SJSA1 (cell line): ENCODE measurements at regions not wholly inside any gene's neighbourhood (a gene's known extent, or its start where the extent isn't known, plus 50 kb on each side); places are given as distances from the start of the nearest gene placed in this dataset.
"Not testable (repeated sequence)": the region's sequence is repeated elsewhere in the genome, so short reads cannot be mapped to it uniquely, and the experiment has no call there.

Source experiments
- DNase-seq, 2 experiments: peaks; one replicate each; pipeline ENCODE4 v3.0.0-alpha.2; 2015 to 2020; ENCODE audit warnings: low spot score in 2 of 2, low read depth in 1 of 2
- H3K27ac ChIP-seq: fragments of 250-450 bp; sonication (Bioruptor Pico); 2 replicates; pipeline ENCODE4 v1.5.1; 2020; ENCODE audit warnings: mild to moderate bottlenecking, moderate library complexity
- H3K27me3 ChIP-seq: fragments of 250-450 bp; sonication (Bioruptor Pico); replicated peaks from 2 replicates; pipeline ENCODE4 v1.5.1; 2020; ENCODE audit warnings: mild to moderate bottlenecking, moderate library complexity
- H3K36me3 ChIP-seq: fragments of 250-450 bp; sonication (Bioruptor Pico); 2 replicates; pipeline ENCODE4 v1.5.1; 2020; ENCODE audit warnings: mild to moderate bottlenecking
- H3K4me1 ChIP-seq: fragments of 250-450 bp; sonication (Bioruptor Pico); replicated peaks from 2 replicates; pipeline ENCODE4 v1.6.1; 2021; ENCODE audit warnings: mild to moderate bottlenecking
- H3K4me3 ChIP-seq: fragments of 250-450 bp; sonication (Bioruptor Pico); 2 replicates; pipeline ENCODE4 v1.5.1; 2020; ENCODE audit warnings: mild to moderate bottlenecking
- H3K9me3 ChIP-seq: fragments of 250-450 bp; sonication (Bioruptor Pico); replicated peaks from 2 replicates; pipeline ENCODE4 v1.5.1; 2020; ENCODE audit warnings: mild to moderate bottlenecking

GRCh38 chr18:76055025-76055424, 440.0 kb downstream of the ZNF516 start:
- Histone ChIP-seq H3K9me3 (no peaks in the 10 kb centered on the region), H3K27ac (no peak overlapping the region), H3K36me3 (no peaks in the 10 kb centered on the region), H3K4me1 (no peaks in the 10 kb centered on the region), H3K27me3 (no peaks in the 10 kb centered on the region), H3K4me3 (no peak overlapping the region)
- no peak for DNase-seq

GRCh38 chr18:76054156-76054555, 440.9 kb downstream of the ZNF516 start:
- Histone ChIP-seq H3K27me3 (no peaks in the 10 kb centered on the region), H3K4me1 (no peaks in the 10 kb centered on the region), H3K9me3 (no peaks in the 10 kb centered on the region), H3K36me3 (no peaks in the 10 kb centered on the region), H3K27ac (no peak overlapping the region), H3K4me3 (no peak overlapping the region)
- DNase-seq, result no peak

GRCh38 chr18:76053551-76053950, 441.5 kb downstream of the ZNF516 start:
- Histone ChIP-seq H3K27ac (no peak overlapping the region), H3K4me1 (no peaks in the 10 kb centered on the region), H3K27me3 (no peaks in the 10 kb centered on the region), H3K4me3 (no peak overlapping the region), H3K36me3 (no peaks in the 10 kb centered on the region), H3K9me3 (no peaks in the 10 kb centered on the region)
- DNase-seq, result no peak

- DNase-seq, result no peak
- Histone ChIP-seq H3K27ac (no peak overlapping the region), H3K4me1 (no peaks in the 10 kb centered on the region), H3K9me3 (no peaks in the 10 kb centered on the region), H3K27me3 (no peaks in the 10 kb centered on the region), H3K4me3 (no peak overlapping the region), H3K36me3 (no peaks in the 10 kb centered on the region)
Measured at GRCh38 chr18:76052227-76052595, 442.8 kb downstream of the ZNF516 start.

GRCh38 chr18:76051396-76052226, 443.4 kb downstream of the ZNF516 start:
- Histone ChIP-seq H3K36me3 (no peaks in the 10 kb centered on the region), H3K9me3 (no peaks in the 10 kb centered on the region), H3K27me3 (no peaks in the 10 kb centered on the region), H3K4me3 (no peak overlapping the region), H3K4me1 (no peaks in the 10 kb centered on the region), H3K27ac (no peak overlapping the region)
- DNase-seq, result no peak

- Histone ChIP-seq H3K9me3 (no peaks in the 10 kb centered on the region), H3K4me3 (no peak overlapping the region), H3K36me3 (no peaks in the 10 kb centered on the region), H3K27me3 (no peaks in the 10 kb centered on the region), H3K27ac (no peak overlapping the region), H3K4me1 (no peaks in the 10 kb centered on the region)
- DNase-seq, result no peak
Measured at GRCh38 chr18:76046221-76046620, 448.8 kb downstream of the ZNF516 start.

- no peaks in the 10 kb centered on the region for H3K9me3 ChIP-seq
- H3K4me1 ChIP-seq, result no peaks in the 10 kb centered on the region
- no peaks in the 10 kb centered on the region for H3K36me3 ChIP-seq
- DNase-seq, result no peak
- no peak overlapping the region for H3K27ac ChIP-seq
- no peaks in the 10 kb centered on the region for H3K27me3 ChIP-seq
- H3K4me3 ChIP-seq, result no peak overlapping the region
Measured at GRCh38 chr18:76042511-76042910, 452.5 kb downstream of the ZNF516 start.

GRCh38 chr18:76018210-76018609, 476.8 kb downstream of the ZNF516 start:
- H3K27me3 ChIP-seq, result no peaks in the 10 kb centered on the region
- no peak for DNase-seq
- H3K4me1 ChIP-seq, result no peaks in the 10 kb centered on the region
- H3K4me3 ChIP-seq, result no peak overlapping the region
- H3K9me3 ChIP-seq, result no peaks in the 10 kb centered on the region
- H3K27ac ChIP-seq, result no peak overlapping the region
- H3K36me3 ChIP-seq, result no peaks in the 10 kb centered on the region

GRCh38 chr18:76013057-76013456, 482.0 kb downstream of the ZNF516 start:
- Histone ChIP-seq H3K27me3 (no peaks in the 10 kb centered on the region), H3K4me1 (no peaks in the 10 kb centered on the region), H3K9me3 (no peaks in the 10 kb centered on the region), H3K4me3 (no peak overlapping the region), H3K36me3 (no peaks in the 10 kb centered on the region), H3K27ac (no peak overlapping the region)
- no peak for DNase-seq

- Histone ChIP-seq H3K4me3 (no peak overlapping the region), H3K27me3 (no peaks in the 10 kb centered on the region; the same call in 1 of the 2 replicates), H3K36me3 (no peaks in the 10 kb centered on the region), H3K9me3 (no peaks in the 10 kb centered on the region), H3K27ac (no peak overlapping the region), H3K4me1 (no peaks in the 10 kb centered on the region)
- no peak for DNase-seq
Measured at GRCh38 chr18:76005632-76006208, 489.3 kb downstream of the ZNF516 start.

GRCh38 chr18:75987913-75988312, 507.1 kb downstream of the ZNF516 start:
- not testable (repeated sequence) for H3K9me3 ChIP-seq, H3K27ac ChIP-seq, H3K4me1 ChIP-seq, H3K27me3 ChIP-seq, H3K36me3 ChIP-seq, DNase-seq, H3K4me3 ChIP-seq

- Histone ChIP-seq H3K27me3 (peaks cover 5% of the 10 kb centered on the region; the same call in 1 of the 2 replicates), H3K4me3 (no peak overlapping the region), H3K9me3 (0 out of 2 replicates have a peak, but pooled peaks cover 2% of the 10 kb centered on the region), H3K4me1 (no peaks in the 10 kb centered on the region), H3K27ac (no peak overlapping the region), H3K36me3 (no peaks in the 10 kb centered on the region)
- no peak for DNase-seq
Measured at GRCh38 chr18:75984853-75985252, 510.2 kb downstream of the ZNF516 start.

GRCh38 chr18:75981102-75981501, 513.9 kb downstream of the ZNF516 start:
- Histone ChIP-seq H3K27me3 (peaks cover 5% of the 10 kb centered on the region; the same call in 1 of the 2 replicates), H3K36me3 (no peaks in the 10 kb centered on the region), H3K4me1 (no peaks in the 10 kb centered on the region), H3K27ac (no peak overlapping the region), H3K4me3 (no peak overlapping the region), H3K9me3 (no peaks in the 10 kb centered on the region)
- no peak for DNase-seq

- Histone ChIP-seq H3K4me1 (no peaks in the 10 kb centered on the region), H3K4me3 (no peak overlapping the region), H3K9me3 (no peaks in the 10 kb centered on the region), H3K27me3 (peaks cover 5% of the 10 kb centered on the region; the same call in 1 of the 2 replicates), H3K27ac (no peak overlapping the region), H3K36me3 (no peaks in the 10 kb centered on the region)
- DNase-seq, result no peak
Measured at GRCh38 chr18:75977081-75977480, 518.0 kb downstream of the ZNF516 start.
